Colonic mucosa (tissue), 4 donors: ENCODE measurements at regions not wholly inside any gene's neighbourhood (a gene's known extent, or its start where the extent isn't known, plus 50 kb on each side); places are given as distances from the start of the nearest gene placed in this dataset.

Experiments
- DNase-seq: peaks from one replicate; pipeline ENCODE4 v3.0.0-alpha.2; 2020
- H3K27ac ChIP-seq: fragments of 200-600 bp; one replicate; pipeline ENCODE4 v1.8.0; 2021
- H3K27me3 ChIP-seq: fragments of 200-600 bp; one replicate; pipeline ENCODE4 v1.8.0; 2021
- H3K36me3 ChIP-seq: fragments of 200-600 bp; one replicate; pipeline ENCODE4 v1.8.0; 2021
- H3K4me1 ChIP-seq: fragments of 200-600 bp; one replicate; pipeline ENCODE4 v1.8.0; 2021; ENCODE audit warnings: mild to moderate bottlenecking
- H3K4me3 ChIP-seq: fragments of 200-600 bp; one replicate; pipeline ENCODE4 v1.8.0; 2021
- H3K9ac ChIP-seq, 2 donors: one replicate each; pipeline ENCODE4 v1.7.0; 2013; ENCODE audit warnings: control low read depth in 2 of 2, low read depth in 2 of 2, low read length in 2 of 2
- H3K9me3 ChIP-seq: fragments of 200-600 bp; one replicate; pipeline ENCODE4 v1.8.0; 2021
- intact Hi-C: fragments of 100-400 bp; cut with DNase I; formaldehyde crosslinking; loops from one replicate; pipeline ENCODE4 v1.14.1; 2022
- TF ChIP-seq, protein P1 (sequence below): fragments of 200-600 bp; IDR thresholded peaks from one replicate; pipeline ENCODE4 v1.8.0; 2022; ENCODE audit warnings: antibody characterized with exemption, mild to moderate bottlenecking
- donor health status: healthy.
- donor health status: DM: no; HTN: no; CAD: no.
- donor health status: DM: no; HTN: no; CAD: no.

DNA sequence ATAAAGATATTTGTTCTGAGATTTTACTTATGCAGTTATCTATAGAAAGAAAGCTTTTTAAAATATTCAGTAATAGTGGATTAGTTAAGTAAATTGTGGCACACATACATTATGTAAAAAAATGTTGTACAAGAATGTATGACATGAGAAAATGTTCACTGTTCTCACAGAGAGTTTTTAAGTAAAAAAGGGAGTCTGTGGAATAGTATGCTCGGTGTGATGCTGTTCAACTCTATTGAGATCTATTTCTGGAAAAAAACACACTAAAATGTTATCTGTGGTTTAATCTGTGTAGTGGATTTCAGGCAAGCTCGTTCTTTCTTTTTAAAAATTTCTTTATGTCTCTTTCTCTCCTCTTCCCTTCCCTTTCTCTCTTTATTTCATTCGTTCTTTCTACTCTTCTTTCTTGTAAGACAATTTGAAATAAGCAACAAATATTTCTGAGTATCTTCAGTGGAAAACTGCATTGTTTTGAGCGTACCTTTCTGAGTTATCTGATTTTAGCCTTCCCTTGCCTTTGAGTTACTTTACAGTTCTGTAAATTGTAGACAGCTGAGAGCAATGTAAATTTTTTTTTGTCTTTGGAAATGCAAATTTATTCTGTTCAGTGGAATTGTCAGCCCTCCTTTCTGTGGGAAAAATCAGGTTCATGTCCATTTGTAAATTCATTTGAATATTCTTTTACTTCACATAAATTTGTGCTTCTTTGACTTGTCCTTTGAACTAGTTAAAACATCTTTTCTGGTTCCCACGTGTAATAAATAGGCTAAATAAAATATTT lies 229.0 kb upstream of the NOX3 start:
- no peak overlapping the region for H3K27ac ChIP-seq
- TF ChIP-seq, protein P1, sequence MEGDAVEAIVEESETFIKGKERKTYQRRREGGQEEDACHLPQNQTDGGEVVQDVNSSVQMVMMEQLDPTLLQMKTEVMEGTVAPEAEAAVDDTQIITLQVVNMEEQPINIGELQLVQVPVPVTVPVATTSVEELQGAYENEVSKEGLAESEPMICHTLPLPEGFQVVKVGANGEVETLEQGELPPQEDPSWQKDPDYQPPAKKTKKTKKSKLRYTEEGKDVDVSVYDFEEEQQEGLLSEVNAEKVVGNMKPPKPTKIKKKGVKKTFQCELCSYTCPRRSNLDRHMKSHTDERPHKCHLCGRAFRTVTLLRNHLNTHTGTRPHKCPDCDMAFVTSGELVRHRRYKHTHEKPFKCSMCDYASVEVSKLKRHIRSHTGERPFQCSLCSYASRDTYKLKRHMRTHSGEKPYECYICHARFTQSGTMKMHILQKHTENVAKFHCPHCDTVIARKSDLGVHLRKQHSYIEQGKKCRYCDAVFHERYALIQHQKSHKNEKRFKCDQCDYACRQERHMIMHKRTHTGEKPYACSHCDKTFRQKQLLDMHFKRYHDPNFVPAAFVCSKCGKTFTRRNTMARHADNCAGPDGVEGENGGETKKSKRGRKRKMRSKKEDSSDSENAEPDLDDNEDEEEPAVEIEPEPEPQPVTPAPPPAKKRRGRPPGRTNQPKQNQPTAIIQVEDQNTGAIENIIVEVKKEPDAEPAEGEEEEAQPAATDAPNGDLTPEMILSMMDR, result no peak
- no peak overlapping the region for H3K4me3 ChIP-seq
- H3K4me1 ChIP-seq, result no peaks in the 10 kb centered on the region
- no peaks in the 10 kb centered on the region for H3K36me3 ChIP-seq
- no peaks in the 10 kb centered on the region for H3K9me3 ChIP-seq
- no peak for DNase-seq
- no peaks in the 10 kb centered on the region for H3K27me3 ChIP-seq
- H3K9ac ChIP-seq, result no peak overlapping the region
- intact Hi-C loops, result no loop called here

DNA sequence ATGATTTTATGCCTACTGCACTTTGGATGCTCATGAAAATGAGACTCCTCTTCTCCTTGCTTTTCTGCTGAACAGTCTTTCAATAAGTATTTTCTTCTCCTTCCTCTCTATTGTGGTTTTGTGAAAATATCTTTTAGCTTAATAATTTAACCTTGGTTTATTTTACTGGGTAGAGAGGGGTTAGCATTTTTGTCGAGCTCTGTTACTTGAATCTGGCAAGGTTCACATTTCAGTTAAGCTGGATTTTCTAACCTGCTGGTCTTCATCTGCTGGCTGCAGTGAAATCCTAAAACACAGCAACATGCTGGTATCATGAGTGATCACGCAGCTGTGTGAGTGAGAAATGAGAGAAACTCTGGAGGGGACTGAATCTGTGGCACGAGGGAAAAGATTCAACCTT lies 222.7 kb upstream of the NOX3 start:
- no peak overlapping the region for H3K9ac ChIP-seq
- no peak for DNase-seq

DNA sequence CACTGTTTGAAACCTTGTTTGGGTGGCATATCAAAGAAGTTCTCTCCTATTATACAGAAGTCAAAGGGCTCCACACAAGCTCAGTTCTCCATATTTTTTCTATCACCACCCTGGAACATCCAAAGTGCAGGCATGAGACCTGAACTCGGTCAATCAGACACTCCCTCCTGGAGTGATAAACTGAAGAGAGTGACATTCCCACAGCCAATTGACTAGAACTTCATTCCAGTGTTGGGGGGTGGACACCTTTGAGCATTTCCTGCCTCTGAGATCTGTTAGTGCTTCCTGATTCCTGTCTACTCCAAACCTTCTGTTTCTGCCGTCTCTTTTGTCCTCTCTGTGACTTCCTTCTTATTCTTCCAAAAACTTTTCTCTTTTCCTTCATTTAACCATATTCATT lies 220.7 kb upstream of the NOX3 start:
- Histone ChIP-seq H3K4me1 (no peaks in the 10 kb centered on the region), H3K36me3 (no peaks in the 10 kb centered on the region), H3K27ac (no peak overlapping the region), H3K9me3 (no peaks in the 10 kb centered on the region), H3K4me3 (no peak overlapping the region), H3K9ac (no peak overlapping the region), H3K27me3 (no peaks in the 10 kb centered on the region)
- intact Hi-C loops, result no loop called here
- TF ChIP-seq, protein P1, result no peak
- no peak for DNase-seq

More for the DNA sequence above, 222.7 kb upstream of the NOX3 start:
- Histone ChIP-seq H3K27ac (no peak overlapping the region), H3K4me3 (no peak overlapping the region), H3K9me3 (no peaks in the 10 kb centered on the region), H3K27me3 (no peaks in the 10 kb centered on the region), H3K36me3 (no peaks in the 10 kb centered on the region), H3K4me1 (no peaks in the 10 kb centered on the region)
- TF ChIP-seq, protein P1, result no peak
- intact Hi-C loops, result no loop called here

DNA sequence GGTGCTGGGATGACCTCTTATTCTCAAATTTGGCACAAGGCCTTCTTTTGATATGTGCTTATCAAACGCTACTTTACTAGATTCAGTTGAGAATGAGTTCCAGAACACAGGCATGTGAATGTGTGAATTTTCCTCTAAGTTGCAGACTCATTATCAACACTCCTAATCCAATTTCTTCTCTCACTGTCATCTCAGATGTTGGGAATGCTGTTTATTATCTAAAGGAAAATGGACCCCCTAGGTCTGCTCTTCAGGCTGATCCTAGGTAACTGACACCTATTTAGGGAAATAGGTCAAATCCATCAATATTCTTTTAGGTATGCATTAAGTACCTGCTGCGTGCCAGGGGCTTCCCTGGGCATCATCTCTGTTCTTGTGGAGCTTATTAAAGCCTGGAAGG lies 215.0 kb upstream of the NOX3 start:
- Histone ChIP-seq H3K4me1 (no peaks in the 10 kb centered on the region), H3K9me3 (no peaks in the 10 kb centered on the region), H3K27ac (no peak overlapping the region), H3K27me3 (no peaks in the 10 kb centered on the region), H3K9ac (no peak overlapping the region), H3K36me3 (no peaks in the 10 kb centered on the region), H3K4me3 (no peak overlapping the region)
- no peak for DNase-seq
- TF ChIP-seq, protein P1, result no peak
- intact Hi-C loops, result no loop called here

DNA sequence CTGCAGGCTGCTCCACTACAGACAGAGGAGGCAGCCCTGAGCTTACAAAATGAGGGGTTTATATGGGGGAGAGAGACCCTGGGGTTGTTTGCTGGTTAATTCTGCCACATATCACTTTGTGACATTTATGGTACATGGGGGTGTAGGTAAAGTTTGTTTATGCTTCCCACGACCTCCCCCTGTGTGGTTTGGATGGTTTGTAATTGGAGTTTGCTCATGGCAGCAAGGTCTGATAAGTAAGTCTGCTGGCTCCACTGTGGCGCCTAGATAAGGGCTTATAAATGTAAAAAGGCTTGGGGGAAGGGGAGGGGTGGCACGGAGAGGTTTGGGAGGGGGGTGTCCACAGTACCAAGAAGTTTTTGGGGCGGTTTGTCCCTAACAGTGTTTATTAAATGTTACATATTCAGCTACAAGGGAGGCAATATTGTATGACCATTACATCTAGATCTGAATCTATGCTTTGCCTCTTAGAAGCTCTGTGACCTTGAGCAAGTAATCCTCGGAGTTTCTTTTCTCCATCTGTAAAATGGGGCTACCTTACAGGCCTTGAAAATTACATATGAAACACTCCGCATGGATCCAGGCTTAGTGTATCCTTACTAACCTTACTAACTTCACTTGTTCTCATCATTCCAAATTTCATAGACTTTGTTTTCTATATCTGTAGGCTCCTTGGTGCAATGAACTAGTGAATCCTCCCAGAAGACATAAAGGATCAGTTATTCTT lies 204.8 kb upstream of the NOX3 start:
- no peaks in the 10 kb centered on the region for H3K36me3 ChIP-seq
- no peak overlapping the region for H3K4me3 ChIP-seq
- no peaks in the 10 kb centered on the region for H3K27me3 ChIP-seq
- no peaks in the 10 kb centered on the region for H3K4me1 ChIP-seq
- H3K9me3 ChIP-seq, result no peaks in the 10 kb centered on the region
- TF ChIP-seq, protein P1, result no peak
- H3K27ac ChIP-seq, result no peak overlapping the region
- no peak overlapping the region for H3K9ac ChIP-seq
- no peak for DNase-seq
- intact Hi-C loops, result no loop called here
